ENCODE measurements at regions not wholly inside any gene's neighbourhood (a gene's known extent, or its start where the extent isn't known, plus 50 kb on each side); places are given as distances from the start of the nearest gene placed in this dataset.

GRCh38 chr4:177100307-177100706, 209.4 kb upstream of the NEIL3 start:
- H3K4me1 ChIP-seq (ENCODE audit: control insufficient read depth, low read length), result no peaks in the 10 kb centered on the region
- no peaks in the 10 kb centered on the region for H4K20me1 ChIP-seq (ENCODE audit: control insufficient read depth, insufficient read depth, low read depth, low read length)
- H3K79me2 ChIP-seq (ENCODE audit: control insufficient read depth, low read length), result no peaks in the 10 kb centered on the region
- H3K9me3 ChIP-seq (ENCODE audit: control insufficient read depth, insufficient read depth, low read length), result no peaks in the 10 kb centered on the region
- no peaks in the 10 kb centered on the region for H3K9me2 ChIP-seq (replicated peaks; ENCODE audit: control insufficient read depth, low read length)
- no peaks in the 10 kb centered on the region for H3K36me3 ChIP-seq (ENCODE audit: control insufficient read depth, low read length)
- no peak overlapping the region for H3K4me3 ChIP-seq (ENCODE audit: low read length)
- TF ChIP-seq EZH2phosphoT487 (IDR thresholded peaks at IDR 0.05; ENCODE audit: borderline replicate concordance, low read length) (no peak), CTCF (IDR thresholded peaks at IDR 0.05; ENCODE audit: low read depth, low read length, poor library complexity, severe bottlenecking) (no peak)
- no peak overlapping the region for H3K4me2 ChIP-seq (ENCODE audit: low read length)
- H3F3A ChIP-seq (ENCODE audit: control insufficient read depth, insufficient read depth), result no peaks in the 10 kb centered on the region
- no peaks in the 10 kb centered on the region for H3K27me3 ChIP-seq (ENCODE audit: control insufficient read depth, low read length)
- H3K27ac ChIP-seq (ENCODE audit: low read depth, low read length), result no peak overlapping the region

GRCh38 chr4:177103619-177104018, 206.1 kb upstream of the NEIL3 start:
- Histone ChIP-seq H3K79me2 (ENCODE audit: control insufficient read depth, low read length) (no peaks in the 10 kb centered on the region), H3K36me3 (ENCODE audit: control insufficient read depth, low read length) (no peaks in the 10 kb centered on the region), H3K9me3 (ENCODE audit: control insufficient read depth, insufficient read depth, low read length) (no peaks in the 10 kb centered on the region), H3K4me3 (ENCODE audit: low read length) (no peak overlapping the region), H3K4me2 (ENCODE audit: low read length) (no peak overlapping the region), H4K20me1 (ENCODE audit: control insufficient read depth, insufficient read depth, low read depth, low read length) (no peaks in the 10 kb centered on the region), H3F3A (ENCODE audit: control insufficient read depth, insufficient read depth) (no peaks in the 10 kb centered on the region), H3K4me1 (ENCODE audit: control insufficient read depth, low read length) (no peaks in the 10 kb centered on the region), H3K27ac (ENCODE audit: low read depth, low read length) (no peak overlapping the region), H3K27me3 (ENCODE audit: control insufficient read depth, low read length) (no peaks in the 10 kb centered on the region), H3K9me2 (replicated peaks; ENCODE audit: control insufficient read depth, low read length) (no peaks in the 10 kb centered on the region)
- no peak for TF ChIP-seq EZH2phosphoT487 (IDR thresholded peaks at IDR 0.05; ENCODE audit: borderline replicate concordance, low read length)
- no peak for TF ChIP-seq CTCF (IDR thresholded peaks at IDR 0.05; ENCODE audit: low read depth, low read length, poor library complexity, severe bottlenecking)

- Histone ChIP-seq H3K9me2 (replicated peaks; ENCODE audit: control insufficient read depth, low read length) (no peaks in the 10 kb centered on the region), H3K27ac (ENCODE audit: low read depth, low read length) (no peak overlapping the region), H3K4me1 (ENCODE audit: control insufficient read depth, low read length) (no peaks in the 10 kb centered on the region), H3K4me2 (ENCODE audit: low read length) (no peak overlapping the region), H4K20me1 (ENCODE audit: control insufficient read depth, insufficient read depth, low read depth, low read length) (no peaks in the 10 kb centered on the region), H3K27me3 (ENCODE audit: control insufficient read depth, low read length) (no peaks in the 10 kb centered on the region), H3K9me3 (ENCODE audit: control insufficient read depth, insufficient read depth, low read length) (no peaks in the 10 kb centered on the region), H3F3A (ENCODE audit: control insufficient read depth, insufficient read depth) (no peaks in the 10 kb centered on the region), H3K79me2 (ENCODE audit: control insufficient read depth, low read length) (no peaks in the 10 kb centered on the region), H3K4me3 (ENCODE audit: low read length) (no peak overlapping the region), H3K36me3 (ENCODE audit: control insufficient read depth, low read length) (no peaks in the 10 kb centered on the region)
- no peak for TF ChIP-seq CTCF (IDR thresholded peaks at IDR 0.05; ENCODE audit: low read depth, low read length, poor library complexity, severe bottlenecking)
- TF ChIP-seq EZH2phosphoT487 (IDR thresholded peaks at IDR 0.05; ENCODE audit: borderline replicate concordance, low read length), result no peak
Observed at GRCh38 chr4:177105536-177105935, 204.1 kb upstream of the NEIL3 start.
